ENCODE measurements at regions not wholly inside any gene's neighbourhood (a gene's known extent, or its start where the extent isn't known, plus 50 kb on each side); places are given as distances from the start of the nearest gene placed in this dataset.
"Not testable (repeated sequence)": the region's sequence is repeated elsewhere in the genome, so short reads cannot be mapped to it uniquely, and the experiment has no call there.

- Histone ChIP-seq H3K4me2 (ENCODE audit: low read length) (no peak overlapping the region), H3K4me3 (ENCODE audit: insufficient read depth, low read depth, low read length) (no peak overlapping the region)
Measured at GRCh38 chr4:154119317-154119716, 330.4 kb upstream of the SFRP2 start.

GRCh38 chr4:154117726-154118125, 328.8 kb upstream of the SFRP2 start:
- H3K27me3 ChIP-seq (ENCODE audit: insufficient read depth, low read length); H3K4me1 Mint-ChIP-seq (ENCODE audit: low read depth, unreplicated experiment); H3K36me3 Mint-ChIP-seq (ENCODE audit: low read depth, unreplicated experiment); H3K4me1 ChIP-seq (ENCODE audit: insufficient read depth, low read length); H3K27me3 Mint-ChIP-seq (ENCODE audit: low read depth, unreplicated experiment); H3K9me3 ChIP-seq (ENCODE audit: insufficient read depth, low read depth, low read length); DNase-seq (ENCODE audit: low read depth); H3K9me3 Mint-ChIP-seq (ENCODE audit: unreplicated experiment); H3K4me3 Mint-ChIP-seq (ENCODE audit: unreplicated experiment); H3K79me2 ChIP-seq (ENCODE audit: insufficient read depth, low read length); H3K4me3 ChIP-seq (ENCODE audit: insufficient read depth, low read depth, low read length); H4K20me1 ChIP-seq (ENCODE audit: insufficient read depth, low read length); H3K9ac ChIP-seq (ENCODE audit: low read length); H3K36me3 ChIP-seq (ENCODE audit: insufficient read depth, low read length); H3K27ac Mint-ChIP-seq (ENCODE audit: unreplicated experiment); H3K27ac ChIP-seq (ENCODE audit: low read depth, low read length); H3K4me2 ChIP-seq (ENCODE audit: low read length); H2AFZ ChIP-seq (ENCODE audit: low read depth, low read length); FAIRE-seq: not testable (repeated sequence)

More at GRCh38 chr4:154119317-154119716, 330.4 kb upstream of the SFRP2 start:
- H3K27ac Mint-ChIP-seq (ENCODE audit: unreplicated experiment): no peak overlapping the region
- Histone ChIP-seq H2AFZ (ENCODE audit: low read depth, low read length) (no peak overlapping the region), H3K9ac (ENCODE audit: low read length) (no peak overlapping the region), H3K9me3 (ENCODE audit: insufficient read depth, low read depth, low read length) (no peaks in the 10 kb centered on the region), H3K27me3 (ENCODE audit: insufficient read depth, low read length) (no peaks in the 10 kb centered on the region), H3K4me1 (ENCODE audit: insufficient read depth, low read length) (peaks cover 2% of the 10 kb centered on the region), H4K20me1 (ENCODE audit: insufficient read depth, low read length) (no peaks in the 10 kb centered on the region), H3K79me2 (ENCODE audit: insufficient read depth, low read length) (no peaks in the 10 kb centered on the region), H3K36me3 (ENCODE audit: insufficient read depth, low read length) (no peaks in the 10 kb centered on the region), H3K27ac (ENCODE audit: low read depth, low read length) (no peak overlapping the region)
- peaks cover 3% of the 10 kb centered on the region for H3K9me3 Mint-ChIP-seq (ENCODE audit: unreplicated experiment)
- no peak for FAIRE-seq
- H3K27me3 Mint-ChIP-seq (ENCODE audit: low read depth, unreplicated experiment): no peaks in the 10 kb centered on the region
- peaks cover 8% of the 10 kb centered on the region for H3K4me1 Mint-ChIP-seq (ENCODE audit: low read depth, unreplicated experiment)
- no peak overlapping the region for H3K4me3 Mint-ChIP-seq (ENCODE audit: unreplicated experiment)
- peaks cover 2% of the 10 kb centered on the region for H3K36me3 Mint-ChIP-seq (ENCODE audit: low read depth, unreplicated experiment)
- TF ChIP-seq CTCF (IDR thresholded peaks at IDR 0.05; ENCODE audit: insufficient read depth, low read depth, low read length) (no peak), EZH2 (IDR thresholded peaks at IDR 0.05; ENCODE audit: insufficient read depth, low read length) (no peak)
- DNase-seq (ENCODE audit: low read depth): no peak

- Mint-ChIP-seq H3K4me3 (ENCODE audit: unreplicated experiment) (no peak overlapping the region), H3K4me1 (ENCODE audit: low read depth, unreplicated experiment) (no peaks in the 10 kb centered on the region), H3K9me3 (ENCODE audit: unreplicated experiment) (peaks cover 20% of the 10 kb centered on the region), H3K27me3 (ENCODE audit: low read depth, unreplicated experiment) (no peaks in the 10 kb centered on the region), H3K27ac (ENCODE audit: unreplicated experiment) (no peak overlapping the region), H3K36me3 (ENCODE audit: low read depth, unreplicated experiment) (no peaks in the 10 kb centered on the region)
- Histone ChIP-seq H3K79me2 (ENCODE audit: insufficient read depth, low read length) (no peaks in the 10 kb centered on the region), H3K36me3 (ENCODE audit: insufficient read depth, low read length) (no peaks in the 10 kb centered on the region), H3K27me3 (ENCODE audit: insufficient read depth, low read length) (no peaks in the 10 kb centered on the region), H2AFZ (ENCODE audit: low read depth, low read length) (no peak overlapping the region), H3K27ac (ENCODE audit: low read depth, low read length) (no peak overlapping the region), H4K20me1 (ENCODE audit: insufficient read depth, low read length) (no peaks in the 10 kb centered on the region), H3K9ac (ENCODE audit: low read length) (no peak overlapping the region), H3K4me3 (ENCODE audit: insufficient read depth, low read depth, low read length) (no peak overlapping the region), H3K9me3 (ENCODE audit: insufficient read depth, low read depth, low read length) (peaks cover 4% of the 10 kb centered on the region), H3K4me2 (ENCODE audit: low read length) (no peak overlapping the region), H3K4me1 (ENCODE audit: insufficient read depth, low read length) (no peaks in the 10 kb centered on the region)
- FAIRE-seq: no peak
- TF ChIP-seq EZH2 (IDR thresholded peaks at IDR 0.05; ENCODE audit: insufficient read depth, low read length) (no peak), CTCF (IDR thresholded peaks at IDR 0.05; ENCODE audit: insufficient read depth, low read depth, low read length) (no peak)
- no peak for DNase-seq (ENCODE audit: low read depth)
Measured at GRCh38 chr4:154107337-154107736, 318.5 kb upstream of the SFRP2 start.
